COR-L47 (cell line): ENCODE measurements at regions not wholly inside any gene's neighbourhood (a gene's known extent, or its start where the extent isn't known, plus 50 kb on each side); places are given as distances from the start of the nearest gene placed in this dataset.

ENCODE experiments used
- DNase-seq: peaks from one replicate; lab custom pipeline; 2025; lab: John Stamatoyannopoulos, UW

DNA sequence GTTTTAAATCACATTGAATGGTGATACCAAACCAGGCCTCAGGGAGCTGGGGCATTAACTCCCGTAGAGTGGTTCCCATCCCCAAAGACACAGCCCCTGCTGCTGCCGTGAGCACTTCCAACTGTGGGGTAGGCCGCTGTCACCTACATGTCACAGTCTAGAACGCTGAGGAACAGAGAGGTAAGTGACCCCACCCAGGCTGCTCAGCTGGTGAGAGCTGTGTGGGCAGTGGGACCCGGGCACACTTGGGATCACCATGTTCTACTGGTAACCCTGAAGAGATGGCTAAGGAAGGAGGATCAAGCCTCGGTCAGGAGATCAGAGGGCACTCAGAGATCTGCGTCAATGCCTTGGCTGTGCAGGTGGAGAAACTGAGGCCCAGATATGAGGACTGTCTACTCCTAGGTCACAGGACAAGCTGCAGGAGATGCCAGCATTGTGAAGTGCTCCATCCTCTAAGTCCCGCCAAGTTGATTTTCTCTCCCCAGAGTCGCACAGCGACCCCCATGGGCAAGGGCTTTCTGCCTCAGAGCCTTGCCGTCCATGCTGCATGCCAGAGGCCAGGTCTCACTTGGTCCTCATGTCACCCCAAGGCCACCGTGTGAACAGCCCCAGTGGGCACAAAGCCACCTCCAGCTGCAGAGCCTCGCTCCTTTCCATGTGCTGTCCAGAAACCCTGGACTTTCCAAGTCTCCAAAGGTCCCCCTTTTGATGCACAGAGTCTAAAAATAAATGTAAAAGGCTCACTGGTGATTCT lies 144.2 kb upstream of the OTOS start:
- no peak for DNase-seq

DNA sequence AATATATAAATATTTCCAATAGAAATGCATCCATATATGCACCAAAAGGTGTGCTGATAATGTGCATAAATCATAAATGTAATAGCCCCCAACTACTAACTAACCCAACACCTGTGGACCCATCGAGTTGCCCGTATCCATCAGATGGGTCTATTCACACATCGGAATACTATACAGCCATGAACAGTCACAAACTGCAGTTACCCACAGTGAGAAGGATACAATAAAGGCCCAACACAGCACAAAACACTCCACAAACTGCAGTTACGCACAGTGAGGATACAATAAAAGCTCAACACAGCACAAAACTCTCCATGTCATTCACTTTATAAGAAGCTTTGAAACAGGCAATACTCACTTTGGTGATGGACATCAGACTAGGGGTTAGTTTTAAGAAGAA lies 145.3 kb upstream of the OTOS start:
- DNase-seq, result no peak

DNA sequence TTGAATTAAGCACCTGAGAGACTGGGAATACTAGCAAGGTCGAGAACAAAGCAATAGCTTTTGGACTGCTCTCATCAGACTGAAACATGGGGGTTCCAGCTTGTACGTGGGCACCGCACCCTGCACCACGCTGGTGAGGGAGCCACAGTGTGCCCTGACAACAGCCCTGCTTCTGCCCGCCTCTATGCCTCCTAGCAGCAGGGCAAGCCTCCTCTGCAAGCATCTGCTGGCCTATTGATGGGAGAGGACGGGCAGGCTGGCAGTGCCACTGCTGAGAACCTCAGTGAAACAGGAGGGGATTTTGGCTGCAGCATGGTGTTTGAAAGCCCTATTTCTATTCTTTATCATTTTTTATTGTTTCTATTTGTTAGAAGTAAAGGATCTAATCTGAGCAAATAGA lies 146.1 kb upstream of the OTOS start:
- DNase-seq, result no peak

DNA sequence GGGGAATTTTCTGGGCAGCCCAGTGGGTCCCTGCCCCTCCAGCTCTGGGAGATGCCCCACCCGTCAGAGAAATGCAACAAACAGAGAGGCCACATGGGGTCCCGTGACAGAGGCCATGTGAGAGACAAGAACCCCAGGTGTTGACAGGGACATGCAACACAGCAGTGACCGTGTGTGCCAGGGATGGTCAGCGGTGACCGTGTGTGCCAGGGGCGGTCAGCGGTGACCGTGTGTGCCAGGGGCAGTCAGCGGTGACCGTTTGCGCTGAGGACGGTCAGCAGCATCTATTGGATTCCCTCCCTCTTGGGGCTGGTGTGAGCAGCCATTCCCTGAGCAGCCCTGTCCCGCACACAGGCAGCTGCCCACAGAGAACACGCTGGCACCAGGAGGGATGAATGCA lies 146.6 kb upstream of the OTOS start:
- no peak for DNase-seq

DNA sequence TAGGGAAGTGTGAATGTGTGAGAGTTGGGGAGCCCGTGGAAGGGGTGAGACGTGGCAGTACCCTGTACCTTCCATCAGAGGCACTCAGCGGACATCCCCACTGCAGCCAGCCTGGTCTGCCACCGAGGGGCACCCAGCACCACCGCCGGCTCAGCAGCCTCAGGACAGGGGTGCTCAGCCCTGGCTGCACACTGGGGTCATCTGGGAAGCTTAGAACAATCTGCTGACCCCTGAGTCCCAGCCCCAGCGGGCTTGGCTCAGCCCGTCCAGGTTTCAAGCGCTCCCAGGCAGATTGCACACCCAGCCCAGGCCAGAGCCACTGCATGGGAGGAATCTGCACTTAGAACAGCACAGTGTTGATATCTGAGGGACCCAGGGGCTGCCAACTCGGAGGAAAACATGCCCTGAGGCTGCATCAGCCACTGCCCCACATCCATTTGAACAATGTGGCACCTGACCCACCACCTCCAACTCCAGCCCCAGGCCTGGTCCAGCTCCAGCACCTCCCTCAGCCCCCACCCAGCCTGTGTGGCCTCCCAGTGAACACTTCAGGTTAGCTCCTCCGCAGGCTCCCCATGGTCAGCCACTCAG lies 147.1 kb upstream of the OTOS start:
- no peak for DNase-seq

DNA sequence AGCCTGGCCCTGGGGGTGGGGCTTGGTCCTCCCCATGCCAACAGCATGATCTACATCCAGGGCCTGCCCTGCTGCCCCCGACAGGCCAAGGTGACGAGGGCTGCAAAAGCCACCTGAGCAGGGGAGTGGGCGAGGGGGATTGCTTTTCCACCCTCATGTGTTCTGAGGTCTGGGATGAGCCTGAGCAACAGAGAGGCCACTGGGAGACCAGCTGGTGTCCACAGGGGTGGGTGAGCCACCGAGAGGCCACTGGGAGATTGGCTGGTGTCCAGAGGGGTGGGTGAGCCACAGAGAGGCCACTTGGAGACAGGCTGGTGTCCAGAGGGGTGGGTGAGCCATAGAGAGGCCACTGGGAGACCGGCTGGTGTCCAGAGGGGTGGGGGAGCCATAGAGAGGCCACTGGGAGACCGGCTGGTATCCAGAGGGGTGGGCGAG lies 147.4 kb upstream of the GPC1 start:
- no peak for DNase-seq

DNA sequence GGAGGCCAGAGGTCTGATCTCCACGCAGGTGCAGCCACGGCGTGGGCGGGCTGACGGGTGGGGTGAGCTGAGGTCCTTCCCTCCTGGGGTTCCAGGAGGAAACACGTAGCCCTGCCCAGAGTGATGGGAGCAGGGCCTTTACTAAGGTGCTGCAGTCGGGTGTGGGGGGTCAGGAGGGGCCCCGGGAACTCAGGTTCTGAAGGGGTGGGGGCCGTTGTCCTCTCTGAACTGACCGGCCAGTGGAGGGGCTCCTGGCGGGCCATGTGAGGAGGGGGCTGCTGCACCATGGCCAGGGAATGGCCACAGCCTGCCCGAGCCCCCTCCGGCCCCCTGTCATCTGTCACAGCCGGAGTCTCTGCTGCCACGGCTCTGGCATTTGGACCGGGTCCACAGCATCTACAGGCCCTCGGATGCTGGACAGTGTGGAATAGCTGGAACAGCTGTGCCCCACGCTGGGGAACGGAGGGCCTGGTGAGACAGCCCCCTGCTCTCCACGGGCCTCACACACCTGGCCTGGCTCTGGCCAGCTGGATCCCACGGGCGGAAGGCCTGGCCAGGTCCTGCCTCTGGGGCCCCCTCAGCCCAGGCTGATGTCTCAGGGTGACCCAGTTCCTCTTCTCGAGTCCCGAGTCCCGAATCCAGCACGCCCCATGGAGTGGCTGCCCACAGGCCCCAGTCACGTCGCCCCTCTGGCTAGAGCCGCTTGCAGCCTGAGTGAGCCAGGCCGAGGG lies 145.6 kb upstream of the GPC1 start:
- DNase-seq, result no peak

DNA sequence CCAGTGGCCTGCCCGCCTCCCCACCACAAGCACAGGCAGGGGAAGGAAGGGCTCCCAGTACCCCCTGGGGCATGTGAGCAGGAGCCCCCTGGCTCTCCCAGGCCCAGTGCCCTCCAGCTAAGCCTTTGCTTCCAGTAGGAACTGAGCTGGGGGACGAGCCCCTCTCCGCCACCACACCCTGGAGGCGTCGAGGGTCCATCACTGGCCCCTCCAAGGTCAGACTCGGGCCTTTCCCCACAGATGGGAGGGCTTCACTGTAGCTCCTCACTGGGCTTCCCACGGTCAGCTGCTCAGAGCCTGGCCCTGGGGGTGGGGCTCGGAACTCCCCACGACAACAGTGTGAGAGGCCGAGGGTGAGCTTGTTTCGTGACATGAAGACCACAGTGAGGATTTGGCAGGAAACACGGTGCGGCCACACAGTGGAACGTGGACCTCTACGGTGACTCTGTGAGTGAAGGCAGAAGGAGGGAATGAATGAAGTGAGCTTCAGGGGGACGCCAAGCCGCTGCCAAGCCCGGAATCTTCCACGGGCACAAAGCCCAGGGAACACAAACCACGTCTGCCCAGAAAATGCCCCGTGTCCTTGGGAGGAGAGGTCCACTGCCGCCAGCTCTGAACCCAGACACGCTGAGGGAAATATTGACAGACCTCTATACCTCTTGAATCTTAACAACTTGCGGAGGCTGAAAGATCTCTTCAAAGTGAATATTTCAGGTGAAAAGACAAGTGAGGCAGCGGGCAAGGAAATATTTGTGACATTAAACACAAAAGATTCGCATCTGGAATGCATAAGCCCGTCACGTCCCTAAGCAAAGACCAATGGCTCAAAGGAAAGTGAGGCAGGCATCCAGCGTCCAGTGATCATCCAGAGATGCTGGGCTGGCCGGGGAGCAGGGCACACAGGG lies 144.8 kb upstream of the GPC1 start:
- DNase-seq, result no peak

DNA sequence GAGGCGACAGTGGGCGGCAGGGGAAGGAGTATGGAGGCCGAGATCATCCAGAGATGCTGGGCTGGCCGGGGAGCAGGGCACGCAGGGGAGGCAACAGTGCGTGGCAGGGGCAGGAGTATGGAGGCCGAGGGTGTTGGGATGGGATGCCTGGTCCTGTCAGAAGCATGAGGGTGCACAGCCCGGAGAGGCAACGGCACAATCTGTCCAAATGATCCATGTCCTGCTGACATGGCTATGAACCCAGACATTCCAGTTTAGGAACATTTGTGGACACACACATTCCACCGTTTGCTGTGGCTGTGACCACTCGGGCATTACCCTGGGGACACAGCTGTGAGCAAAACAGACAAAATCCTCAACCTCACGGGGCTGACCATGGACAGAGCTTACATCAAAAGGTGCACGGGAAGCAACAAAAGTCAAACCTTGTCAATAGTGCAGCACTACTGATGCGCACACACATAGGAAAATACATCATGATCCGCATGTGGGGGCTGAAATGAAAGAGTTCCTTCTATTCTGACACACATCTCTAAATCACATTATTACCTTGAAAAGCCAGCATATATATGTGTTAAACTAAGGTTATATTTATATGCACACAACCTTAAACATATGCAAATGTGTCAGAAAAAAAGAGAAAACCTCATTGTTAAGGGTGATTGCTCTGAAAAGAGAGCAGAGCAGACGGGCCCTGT lies 144.0 kb upstream of the GPC1 start:
- DNase-seq, result no peak

DNA sequence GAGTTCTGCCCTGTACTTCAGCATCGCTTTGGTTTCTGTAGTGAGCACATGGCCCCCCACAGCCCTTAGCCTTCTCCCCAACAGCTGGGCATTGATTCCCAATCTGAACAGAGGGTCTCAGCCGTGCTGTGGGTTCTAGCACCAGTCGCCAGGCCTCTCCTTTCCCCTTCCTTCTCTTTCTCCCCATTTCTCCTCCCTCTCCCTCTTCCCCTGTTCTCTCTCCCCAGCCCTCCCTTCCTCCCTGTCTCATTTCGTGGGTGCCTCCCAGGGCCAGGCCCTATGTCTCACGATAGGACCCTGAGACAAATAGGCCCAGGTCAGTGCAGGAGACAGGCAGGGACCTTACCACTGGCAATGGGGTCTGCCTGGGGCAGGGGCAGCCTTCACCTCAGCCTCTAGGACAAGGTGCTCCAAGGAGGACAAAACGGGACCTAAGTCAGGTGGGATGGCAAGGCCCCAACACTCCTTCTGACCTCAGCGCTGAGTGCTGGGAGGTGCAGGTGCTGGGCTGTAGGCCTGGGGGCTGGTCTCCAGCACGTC lies 143.4 kb upstream of the GPC1 start:
- no peak for DNase-seq

DNA sequence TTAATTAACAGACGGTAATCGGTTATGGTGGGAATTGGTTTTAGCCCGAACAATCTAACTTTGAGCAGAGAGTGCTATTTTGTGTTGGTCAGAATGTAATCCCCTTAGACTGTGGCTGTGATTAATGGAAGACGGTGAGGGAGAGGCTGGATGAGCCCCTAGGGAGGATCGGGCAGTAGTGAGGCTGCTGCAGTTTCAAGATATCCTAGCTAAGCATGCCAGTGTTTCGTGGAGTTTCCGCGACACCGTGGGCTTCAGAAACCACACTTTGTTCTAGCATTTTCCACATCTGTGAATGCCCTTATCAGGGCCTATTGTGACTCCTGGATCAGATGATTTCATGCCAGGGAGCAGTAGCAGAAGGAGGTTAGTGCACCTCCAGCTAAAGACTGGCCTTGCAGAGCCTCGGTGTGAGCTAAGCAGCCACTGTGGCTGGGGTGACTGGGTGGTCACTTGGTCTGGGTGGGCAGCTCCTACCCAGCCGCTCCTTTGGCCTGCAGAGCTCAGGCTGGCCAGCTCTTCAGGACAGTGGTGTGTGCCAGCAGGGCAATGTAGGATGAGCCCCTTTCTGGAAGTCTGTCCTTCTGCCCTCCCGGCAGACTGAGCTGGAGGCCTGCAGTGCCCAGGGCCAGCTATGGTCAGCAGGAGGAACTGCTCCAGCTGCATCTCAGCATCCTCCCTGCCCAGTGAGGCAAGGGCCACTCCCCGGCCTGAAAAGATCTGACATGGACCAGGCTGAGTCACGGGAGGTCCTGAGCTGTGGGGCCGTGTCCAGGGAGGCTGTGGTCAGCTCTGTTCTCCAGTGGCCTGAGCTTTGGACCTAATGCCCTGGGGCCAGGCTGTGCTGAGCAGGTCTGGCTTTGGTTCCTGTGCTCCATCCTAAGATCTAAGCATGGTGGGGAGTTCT lies 142.6 kb upstream of the GPC1 start:
- no peak for DNase-seq

DNA sequence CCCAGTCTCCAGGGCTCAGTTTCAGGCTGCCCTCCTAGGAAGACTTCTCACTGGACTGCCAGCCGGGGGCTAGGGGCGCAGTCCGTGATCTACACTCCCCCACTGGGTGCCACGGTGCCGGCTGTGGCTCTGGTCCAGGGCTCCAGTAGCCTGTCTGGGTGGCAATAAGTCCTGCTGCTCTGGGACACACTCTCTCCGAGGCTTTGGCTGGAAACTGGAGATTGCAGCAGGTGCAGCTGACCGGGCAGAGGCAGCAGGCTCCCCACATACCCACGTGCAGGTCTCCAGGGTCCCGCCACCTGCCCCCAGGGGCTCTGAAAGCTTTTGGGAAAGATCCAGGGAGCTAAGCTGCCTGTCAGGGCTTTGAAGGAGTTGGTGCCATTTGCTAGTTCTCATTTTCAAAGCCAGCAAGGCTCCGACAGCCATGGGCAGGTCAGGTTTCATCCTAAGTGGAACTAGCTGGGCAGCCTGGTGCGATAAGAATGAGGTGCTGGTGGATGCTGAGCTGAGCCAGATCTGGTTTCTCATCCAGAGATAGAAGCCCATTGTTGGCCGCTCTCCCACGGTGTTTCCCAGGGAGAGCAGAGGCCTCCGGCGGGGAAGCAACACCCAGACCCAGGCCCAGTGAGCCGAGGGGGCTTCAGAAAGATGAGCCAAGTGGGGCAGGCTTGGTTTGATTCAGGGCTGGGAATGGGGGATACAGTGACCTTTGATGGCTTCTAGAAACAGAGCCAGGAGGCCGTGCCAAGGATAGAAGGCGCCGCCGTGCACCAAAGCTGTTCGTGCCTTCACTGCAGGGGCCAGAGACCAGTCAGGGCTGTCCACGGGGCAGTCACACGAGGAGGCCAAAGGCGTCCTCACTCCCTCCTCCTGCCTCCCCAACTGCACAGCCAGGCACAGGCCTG lies 141.7 kb upstream of the GPC1 start:
- no peak for DNase-seq

DNA sequence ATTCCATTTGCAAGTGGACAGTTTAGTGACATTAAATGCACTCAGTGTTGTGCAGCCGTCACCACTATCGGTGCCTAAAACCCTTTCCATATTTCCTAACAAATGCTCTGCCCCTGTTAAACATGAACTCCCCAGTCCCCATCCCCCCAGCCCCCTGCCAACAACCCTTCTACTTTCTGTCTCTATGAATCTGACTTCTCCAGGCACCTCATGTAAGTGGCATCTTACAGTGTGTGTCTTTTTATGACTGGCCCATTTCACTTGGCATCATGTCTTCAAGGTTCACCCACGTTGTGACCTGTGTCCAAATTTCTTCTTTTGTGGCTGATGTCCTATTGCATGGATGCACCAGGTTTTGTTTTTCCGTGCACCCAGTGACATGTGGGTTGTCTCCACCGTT lies 140.9 kb upstream of the GPC1 start:
- no peak for DNase-seq

DNA sequence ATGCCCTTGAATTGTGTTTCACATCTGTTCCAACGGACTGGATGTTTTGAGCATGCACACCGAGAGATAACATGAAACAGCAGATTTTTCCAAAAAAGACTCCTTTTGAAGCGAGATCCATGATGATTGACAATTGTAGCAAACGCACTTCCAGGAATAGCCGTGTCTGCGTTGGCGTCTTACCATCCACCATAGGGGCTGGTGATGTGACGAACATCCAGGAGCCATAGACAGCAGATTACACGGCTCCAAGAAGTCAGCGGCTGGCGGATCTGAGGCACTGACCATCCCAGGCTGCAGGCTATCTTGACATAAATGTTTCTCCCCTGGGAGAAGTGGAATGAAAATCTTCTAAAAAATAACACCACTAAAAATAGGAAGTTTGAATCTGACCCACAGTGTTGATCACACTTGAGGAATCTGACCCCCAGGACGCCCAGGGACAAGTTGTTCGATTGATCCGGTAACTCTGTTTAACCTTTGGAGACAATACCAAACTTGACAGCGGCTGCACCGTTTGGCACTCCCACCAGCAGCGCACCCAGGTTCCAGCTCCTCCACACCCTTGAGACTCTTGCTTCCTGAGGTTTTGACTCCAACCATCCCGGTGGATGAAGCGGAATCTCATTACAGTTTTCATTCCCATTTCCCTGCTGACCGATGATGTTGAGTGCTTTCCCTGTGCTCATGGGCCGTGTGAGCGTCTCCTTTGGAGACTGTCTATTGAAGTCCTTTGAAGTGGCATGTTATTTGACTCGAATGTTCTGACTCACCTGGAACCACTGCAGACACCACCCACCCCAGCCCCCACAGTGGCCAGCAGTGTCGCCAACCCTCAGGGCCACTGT lies 140.0 kb upstream of the GPC1 start:
- DNase-seq, result no peak

DNA sequence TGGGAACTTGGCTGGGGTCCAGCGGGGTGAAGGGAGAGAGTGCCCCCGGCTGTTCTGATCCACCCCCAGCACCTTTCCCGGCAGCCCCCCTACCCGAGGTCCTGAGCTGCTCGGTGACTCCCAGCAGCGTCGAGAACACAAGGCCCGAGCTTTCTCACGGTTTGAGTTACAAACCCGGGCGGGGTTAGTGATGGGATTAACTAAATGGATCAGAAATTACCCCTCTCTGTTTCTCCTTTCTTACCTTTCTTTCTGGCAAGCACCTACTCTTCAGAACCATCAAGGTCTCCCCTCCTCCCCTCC lies 139.4 kb upstream of the GPC1 start:
- DNase-seq, result no peak

DNA sequence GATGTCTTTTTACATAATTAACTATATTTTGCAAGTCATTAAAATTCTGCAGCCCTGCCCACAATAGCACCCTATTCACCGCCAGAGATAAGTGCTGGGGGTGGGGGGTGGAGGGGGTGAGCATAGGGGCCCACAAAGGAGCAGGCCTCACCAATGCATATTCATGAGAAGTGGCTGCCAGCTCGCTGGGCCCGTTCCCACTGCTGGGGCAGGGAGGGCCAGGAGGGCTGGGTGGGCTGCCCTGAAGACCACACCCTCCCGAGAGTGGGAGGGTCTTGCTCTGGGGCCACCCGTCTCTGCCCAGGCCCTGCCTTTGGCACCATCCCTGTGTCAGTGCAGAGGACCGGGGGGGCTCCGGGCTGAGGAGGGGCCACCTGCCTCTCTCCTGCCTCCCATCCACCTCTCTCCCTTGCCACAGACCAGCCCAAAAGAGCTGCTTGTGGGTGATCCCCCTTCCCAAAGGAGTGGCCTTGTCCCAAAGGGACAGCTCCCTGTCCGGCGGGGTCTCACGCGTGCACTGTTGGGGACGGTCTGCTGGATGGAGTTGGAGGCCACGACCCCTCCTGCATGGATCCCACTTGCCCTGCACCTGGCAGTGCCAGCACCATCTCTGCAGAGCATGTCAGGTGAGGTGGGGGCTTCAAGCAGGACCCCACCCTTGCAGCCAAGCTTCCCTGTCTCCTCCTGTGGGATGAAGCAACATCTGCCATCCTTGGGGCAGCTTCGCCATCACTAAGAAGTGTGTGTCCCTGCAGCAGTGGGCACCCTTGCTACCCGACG lies 138.8 kb upstream of the GPC1 start:
- DNase-seq, result no peak

DNA sequence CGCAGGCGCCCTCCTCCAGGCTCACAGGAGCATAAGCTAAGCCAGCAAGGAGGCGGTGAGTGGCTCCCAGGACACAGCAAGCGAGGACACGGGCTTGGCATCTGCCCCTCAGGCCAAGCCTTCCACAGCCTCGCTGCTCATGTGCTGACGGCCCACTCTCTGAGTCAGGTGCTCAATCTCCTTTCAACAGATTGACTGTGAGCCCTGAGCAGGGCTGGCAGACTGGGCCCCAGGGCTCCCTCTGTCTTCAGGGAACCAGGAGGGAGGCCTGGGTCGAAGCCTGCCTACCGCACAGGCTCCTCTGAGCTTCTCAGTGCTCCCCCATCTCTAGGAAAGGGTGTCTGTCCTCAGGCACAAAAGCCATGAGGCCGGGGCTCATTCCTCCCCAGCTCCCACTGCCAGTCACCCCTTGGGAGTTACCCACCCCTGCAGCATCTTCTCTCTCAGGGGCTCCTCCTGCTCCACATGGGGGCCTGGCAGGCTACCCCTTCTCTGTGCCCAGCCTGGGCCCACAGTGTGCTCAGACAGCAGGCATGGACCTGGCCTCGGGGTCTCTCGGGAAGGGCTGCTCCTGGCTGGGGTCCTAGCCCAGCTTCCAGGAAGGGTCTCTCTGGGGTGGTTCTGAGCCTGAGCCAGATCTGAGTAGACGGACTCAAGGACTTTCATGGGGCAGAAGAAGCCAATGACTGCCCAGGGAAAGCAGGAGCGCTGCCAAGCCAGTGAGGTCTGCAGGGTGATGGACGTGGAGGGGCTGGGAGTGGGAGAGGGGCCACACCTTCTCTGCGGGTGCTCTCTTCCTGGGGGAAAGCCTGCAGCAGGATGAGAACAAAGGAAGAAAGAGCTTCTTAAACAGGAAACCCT lies 138.0 kb upstream of the GPC1 start:
- DNase-seq, result no peak
